ENCODE measurements at regions not wholly inside any gene's neighbourhood (a gene's known extent, or its start where the extent isn't known, plus 50 kb on each side); places are given as distances from the start of the nearest gene placed in this dataset.

- no peak for DNase-seq (ENCODE audit: low read depth in 1 of 2, low spot score in 2 of 2)
- Histone ChIP-seq H3K27me3 (replicated peaks) (no peaks in the 10 kb centered on the region), H3K4me3 (no peak overlapping the region), H3K36me3 (no peaks in the 10 kb centered on the region), H3K4me1 (replicated peaks) (no peaks in the 10 kb centered on the region), H3K27ac (no peak overlapping the region), H3K9me3 (replicated peaks) (no peaks in the 10 kb centered on the region)
These were observed 53.3 kb downstream of the FOXD1 start for GRCh38 chr5:73395256-73395655.

- no peak overlapping the region for H3K4me3 ChIP-seq
- no peaks in the 10 kb centered on the region for H3K4me1 ChIP-seq (replicated peaks)
- H3K9me3 ChIP-seq (replicated peaks), result no peaks in the 10 kb centered on the region
- H3K36me3 ChIP-seq, result no peaks in the 10 kb centered on the region
- no peak for DNase-seq (ENCODE audit: low read depth in 1 of 2, low spot score in 2 of 2)
- H3K27ac ChIP-seq, result no peak overlapping the region
- no peaks in the 10 kb centered on the region for H3K27me3 ChIP-seq (replicated peaks)
These were observed 54.0 kb downstream of the FOXD1 start for GRCh38 chr5:73394610-73395009.

- Histone ChIP-seq H3K4me1 (replicated peaks) (no peaks in the 10 kb centered on the region), H3K9me3 (replicated peaks) (no peaks in the 10 kb centered on the region), H3K27me3 (replicated peaks) (no peaks in the 10 kb centered on the region), H3K36me3 (no peaks in the 10 kb centered on the region), H3K4me3 (no peak overlapping the region), H3K27ac (no peak overlapping the region)
- no peak for DNase-seq (ENCODE audit: low read depth in 1 of 2, low spot score in 2 of 2)
These were observed 54.7 kb downstream of the FOXD1 start for GRCh38 chr5:73393611-73394489.

GRCh38 chr5:73392775-73393174 lies 55.8 kb downstream of the FOXD1 start:
- no peak for DNase-seq (ENCODE audit: low read depth in 1 of 2, low spot score in 2 of 2)
- Histone ChIP-seq H3K27me3 (replicated peaks) (no peaks in the 10 kb centered on the region), H3K27ac (no peak overlapping the region), H3K4me1 (replicated peaks) (peaks cover 5% of the 10 kb centered on the region), H3K36me3 (no peaks in the 10 kb centered on the region), H3K4me3 (no peak overlapping the region), H3K9me3 (replicated peaks) (no peaks in the 10 kb centered on the region)

- Histone ChIP-seq H3K27ac (no peak overlapping the region), H3K27me3 (replicated peaks) (no peaks in the 10 kb centered on the region), H3K9me3 (replicated peaks) (no peaks in the 10 kb centered on the region), H3K4me1 (replicated peaks) (peaks cover 12% of the 10 kb centered on the region), H3K36me3 (no peaks in the 10 kb centered on the region), H3K4me3 (no peak overlapping the region)
- no peak for DNase-seq (ENCODE audit: low read depth in 1 of 2, low spot score in 2 of 2)
These were observed 57.1 kb downstream of the FOXD1 start for GRCh38 chr5:73391441-73391881.

- H3K9me3 ChIP-seq (replicated peaks), result peaks cover 4% of the 10 kb centered on the region; the same call in 1 of the 2 replicates
- H3K36me3 ChIP-seq, result no peaks in the 10 kb centered on the region; the same call in 1 of the 2 replicates
- no peaks in the 10 kb centered on the region for H3K27me3 ChIP-seq (replicated peaks)
- DNase-seq (ENCODE audit: low read depth in 1 of 2, low spot score in 2 of 2), result no peak
- no peak overlapping the region for H3K27ac ChIP-seq
- peaks cover 12% of the 10 kb centered on the region for H3K4me1 ChIP-seq (replicated peaks)
- H3K4me3 ChIP-seq, result no peak overlapping the region
These were observed 57.6 kb downstream of the FOXD1 start for GRCh38 chr5:73390972-73391371.

- DNase-seq (ENCODE audit: low read depth in 1 of 2, low spot score in 2 of 2), result no peak
- no peak overlapping the region for H3K27ac ChIP-seq
- H3K27me3 ChIP-seq (replicated peaks), result no peaks in the 10 kb centered on the region
- H3K4me1 ChIP-seq (replicated peaks), result peaks cover 12% of the 10 kb centered on the region
- no peak overlapping the region for H3K4me3 ChIP-seq
- H3K36me3 ChIP-seq, result no peaks in the 10 kb centered on the region; the same call in 1 of the 2 replicates
- H3K9me3 ChIP-seq (replicated peaks), result peaks cover 18% of the 10 kb centered on the region
These were observed 59.8 kb downstream of the FOXD1 start for GRCh38 chr5:73388740-73389139.

- Histone ChIP-seq H3K4me1 (replicated peaks) (peaks cover 12% of the 10 kb centered on the region), H3K27ac (no peak overlapping the region), H3K4me3 (no peak overlapping the region), H3K27me3 (replicated peaks) (no peaks in the 10 kb centered on the region), H3K36me3 (no peaks in the 10 kb centered on the region; the same call in 1 of the 2 replicates), H3K9me3 (replicated peaks) (peaks cover 21% of the 10 kb centered on the region)
- DNase-seq (ENCODE audit: low read depth in 1 of 2, low spot score in 2 of 2), result no peak
These were observed 60.3 kb downstream of the FOXD1 start for GRCh38 chr5:73388306-73388684.

GRCh38 chr5:73387601-73388305 lies 60.8 kb downstream of the FOXD1 start:
- no peaks in the 10 kb centered on the region; the same call in 1 of the 2 replicates for H3K36me3 ChIP-seq
- H3K27me3 ChIP-seq (replicated peaks), result no peaks in the 10 kb centered on the region
- peaks cover 23% of the 10 kb centered on the region for H3K9me3 ChIP-seq (replicated peaks)
- H3K4me1 ChIP-seq (replicated peaks), result peaks cover 12% of the 10 kb centered on the region
- no peak for DNase-seq (ENCODE audit: low read depth in 1 of 2, low spot score in 2 of 2)
- no peak overlapping the region for H3K27ac ChIP-seq
- no peak overlapping the region for H3K4me3 ChIP-seq

GRCh38 chr5:73387149-73387591 lies 61.4 kb downstream of the FOXD1 start:
- Histone ChIP-seq H3K4me3 (no peak overlapping the region), H3K36me3 (no peaks in the 10 kb centered on the region; the same call in 1 of the 2 replicates), H3K27me3 (replicated peaks) (no peaks in the 10 kb centered on the region), H3K9me3 (replicated peaks) (peaks cover 23% of the 10 kb centered on the region), H3K27ac (no peak overlapping the region), H3K4me1 (replicated peaks) (peaks cover 12% of the 10 kb centered on the region)
- no peak for DNase-seq (ENCODE audit: low read depth in 1 of 2, low spot score in 2 of 2)

GRCh38 chr5:73384861-73385260 lies 63.7 kb downstream of the FOXD1 start:
- H3K4me1 ChIP-seq (replicated peaks), result peaks cover 12% of the 10 kb centered on the region
- H3K27ac ChIP-seq, result no peak overlapping the region
- peaks cover 27% of the 10 kb centered on the region for H3K9me3 ChIP-seq (replicated peaks)
- DNase-seq (ENCODE audit: low read depth in 1 of 2, low spot score in 2 of 2), result no peak
- no peak overlapping the region for H3K4me3 ChIP-seq
- no peaks in the 10 kb centered on the region for H3K27me3 ChIP-seq (replicated peaks)
- H3K36me3 ChIP-seq, result no peaks in the 10 kb centered on the region; the same call in 1 of the 2 replicates

- Histone ChIP-seq H3K27ac (no peak overlapping the region), H3K27me3 (replicated peaks) (no peaks in the 10 kb centered on the region), H3K4me1 (replicated peaks) (peaks cover 8% of the 10 kb centered on the region), H3K4me3 (no peak overlapping the region), H3K9me3 (replicated peaks) (peaks cover 27% of the 10 kb centered on the region), H3K36me3 (no peaks in the 10 kb centered on the region; the same call in 1 of the 2 replicates)
- DNase-seq (ENCODE audit: low read depth in 1 of 2, low spot score in 2 of 2), result no peak
These were observed 66.2 kb downstream of the FOXD1 start for GRCh38 chr5:73382401-73382740.

- Histone ChIP-seq H3K4me1 (replicated peaks) (peaks cover 10% of the 10 kb centered on the region), H3K27me3 (replicated peaks) (no peaks in the 10 kb centered on the region), H3K9me3 (replicated peaks) (peaks cover 27% of the 10 kb centered on the region), H3K36me3 (no peaks in the 10 kb centered on the region; the same call in 1 of the 2 replicates), H3K4me3 (no peak overlapping the region), H3K27ac (no peak overlapping the region)
- DNase-seq (ENCODE audit: low read depth in 1 of 2, low spot score in 2 of 2), result no peak
These were observed 66.8 kb downstream of the FOXD1 start for GRCh38 chr5:73381590-73382400.

All from SJSA1 (cell line).